ENCODE measurements at regions not wholly inside any gene's neighbourhood (a gene's known extent, or its start where the extent isn't known, plus 50 kb on each side); places are given as distances from the start of the nearest gene placed in this dataset.

GRCh38 chr6:155591741-155592140, 136.1 kb upstream of the NOX3 start:
- no peak overlapping the region for H2AFZ ChIP-seq
- Mint-ChIP-seq H3K4me1 (peaks cover under 1% of the 10 kb centered on the region; the same call in 2 of the 3 replicates), H3K9me3 (no peaks in the 10 kb centered on the region; the same call in 2 of the 3 replicates), H3K4me3 (no peak overlapping the region), H3K27me3 (ENCODE audit: insufficient read depth, low read depth, poor library complexity) (no peaks in the 10 kb centered on the region), H3K27ac (no peak overlapping the region), H3K36me3 (ENCODE audit: low read depth) (no peaks in the 10 kb centered on the region)
- no peaks in the 10 kb centered on the region for H3K36me3 ChIP-seq (ENCODE audit: insufficient read depth)
- no peak overlapping the region for H3K27ac ChIP-seq (ENCODE audit: low read depth)
- TF ChIP-seq NANOG (IDR thresholded peaks at IDR 0.05; ENCODE audit: borderline replicate concordance): no peak
- no peak for TF ChIP-seq POLR2AphosphoS5 (IDR thresholded peaks at IDR 0.05; ENCODE audit: low read depth)
- TF ChIP-seq ETS1 (IDR thresholded peaks at IDR 0.05): no peak
- no peak for TF ChIP-seq JUNB (IDR thresholded peaks at IDR 0.05; ENCODE audit: unreplicated experiment)
- TF ChIP-seq, protein P1, sequence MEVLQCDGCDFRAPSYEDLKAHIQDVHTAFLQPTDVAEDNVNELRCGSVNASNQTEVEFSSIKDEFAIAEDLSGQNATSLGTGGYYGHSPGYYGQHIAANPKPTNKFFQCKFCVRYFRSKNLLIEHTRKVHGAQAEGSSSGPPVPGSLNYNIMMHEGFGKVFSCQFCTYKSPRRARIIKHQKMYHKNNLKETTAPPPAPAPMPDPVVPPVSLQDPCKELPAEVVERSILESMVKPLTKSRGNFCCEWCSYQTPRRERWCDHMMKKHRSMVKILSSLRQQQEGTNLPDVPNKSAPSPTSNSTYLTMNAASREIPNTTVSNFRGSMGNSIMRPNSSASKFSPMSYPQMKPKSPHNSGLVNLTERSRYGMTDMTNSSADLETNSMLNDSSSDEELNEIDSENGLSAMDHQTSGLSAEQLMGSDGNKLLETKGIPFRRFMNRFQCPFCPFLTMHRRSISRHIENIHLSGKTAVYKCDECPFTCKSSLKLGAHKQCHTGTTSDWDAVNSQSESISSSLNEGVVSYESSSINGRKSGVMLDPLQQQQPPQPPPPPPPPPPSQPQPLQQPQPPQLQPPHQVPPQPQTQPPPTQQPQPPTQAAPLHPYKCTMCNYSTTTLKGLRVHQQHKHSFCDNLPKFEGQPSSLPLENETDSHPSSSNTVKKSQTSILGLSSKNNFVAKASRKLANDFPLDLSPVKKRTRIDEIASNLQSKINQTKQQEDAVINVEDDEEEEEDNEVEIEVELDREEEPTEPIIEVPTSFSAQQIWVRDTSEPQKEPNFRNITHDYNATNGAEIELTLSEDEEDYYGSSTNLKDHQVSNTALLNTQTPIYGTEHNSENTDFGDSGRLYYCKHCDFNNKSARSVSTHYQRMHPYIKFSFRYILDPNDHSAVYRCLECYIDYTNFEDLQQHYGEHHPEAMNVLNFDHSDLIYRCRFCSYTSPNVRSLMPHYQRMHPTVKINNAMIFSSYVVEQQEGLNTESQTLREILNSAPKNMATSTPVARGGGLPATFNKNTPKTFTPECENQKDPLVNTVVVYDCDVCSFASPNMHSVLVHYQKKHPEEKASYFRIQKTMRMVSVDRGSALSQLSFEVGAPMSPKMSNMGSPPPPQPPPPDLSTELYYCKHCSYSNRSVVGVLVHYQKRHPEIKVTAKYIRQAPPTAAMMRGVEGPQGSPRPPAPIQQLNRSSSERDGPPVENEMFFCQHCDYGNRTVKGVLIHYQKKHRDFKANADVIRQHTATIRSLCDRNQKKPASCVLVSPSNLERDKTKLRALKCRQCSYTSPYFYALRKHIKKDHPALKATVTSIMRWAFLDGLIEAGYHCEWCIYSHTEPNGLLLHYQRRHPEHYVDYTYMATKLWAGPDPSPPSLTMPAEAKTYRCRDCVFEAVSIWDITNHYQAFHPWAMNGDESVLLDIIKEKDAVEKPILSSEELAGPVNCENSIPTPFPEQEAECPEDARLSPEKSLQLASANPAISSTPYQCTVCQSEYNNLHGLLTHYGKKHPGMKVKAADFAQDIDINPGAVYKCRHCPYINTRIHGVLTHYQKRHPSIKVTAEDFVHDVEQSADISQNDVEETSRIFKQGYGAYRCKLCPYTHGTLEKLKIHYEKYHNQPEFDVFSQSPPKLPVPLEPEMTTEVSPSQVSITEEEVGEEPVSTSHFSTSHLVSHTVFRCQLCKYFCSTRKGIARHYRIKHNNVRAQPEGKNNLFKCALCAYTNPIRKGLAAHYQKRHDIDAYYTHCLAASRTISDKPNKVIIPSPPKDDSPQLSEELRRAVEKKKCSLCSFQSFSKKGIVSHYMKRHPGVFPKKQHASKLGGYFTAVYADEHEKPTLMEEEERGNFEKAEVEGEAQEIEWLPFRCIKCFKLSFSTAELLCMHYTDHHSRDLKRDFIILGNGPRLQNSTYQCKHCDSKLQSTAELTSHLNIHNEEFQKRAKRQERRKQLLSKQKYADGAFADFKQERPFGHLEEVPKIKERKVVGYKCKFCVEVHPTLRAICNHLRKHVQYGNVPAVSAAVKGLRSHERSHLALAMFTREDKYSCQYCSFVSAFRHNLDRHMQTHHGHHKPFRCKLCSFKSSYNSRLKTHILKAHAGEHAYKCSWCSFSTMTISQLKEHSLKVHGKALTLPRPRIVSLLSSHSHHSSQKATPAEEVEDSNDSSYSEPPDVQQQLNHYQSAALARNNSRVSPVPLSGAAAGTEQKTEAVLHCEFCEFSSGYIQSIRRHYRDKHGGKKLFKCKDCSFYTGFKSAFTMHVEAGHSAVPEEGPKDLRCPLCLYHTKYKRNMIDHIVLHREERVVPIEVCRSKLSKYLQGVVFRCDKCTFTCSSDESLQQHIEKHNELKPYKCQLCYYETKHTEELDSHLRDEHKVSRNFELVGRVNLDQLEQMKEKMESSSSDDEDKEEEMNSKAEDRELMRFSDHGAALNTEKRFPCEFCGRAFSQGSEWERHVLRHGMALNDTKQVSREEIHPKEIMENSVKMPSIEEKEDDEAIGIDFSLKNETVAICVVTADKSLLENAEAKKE (CRISPR knock-in tag; IDR thresholded peaks at IDR 0.05): no peak
- TF ChIP-seq, protein P2, sequence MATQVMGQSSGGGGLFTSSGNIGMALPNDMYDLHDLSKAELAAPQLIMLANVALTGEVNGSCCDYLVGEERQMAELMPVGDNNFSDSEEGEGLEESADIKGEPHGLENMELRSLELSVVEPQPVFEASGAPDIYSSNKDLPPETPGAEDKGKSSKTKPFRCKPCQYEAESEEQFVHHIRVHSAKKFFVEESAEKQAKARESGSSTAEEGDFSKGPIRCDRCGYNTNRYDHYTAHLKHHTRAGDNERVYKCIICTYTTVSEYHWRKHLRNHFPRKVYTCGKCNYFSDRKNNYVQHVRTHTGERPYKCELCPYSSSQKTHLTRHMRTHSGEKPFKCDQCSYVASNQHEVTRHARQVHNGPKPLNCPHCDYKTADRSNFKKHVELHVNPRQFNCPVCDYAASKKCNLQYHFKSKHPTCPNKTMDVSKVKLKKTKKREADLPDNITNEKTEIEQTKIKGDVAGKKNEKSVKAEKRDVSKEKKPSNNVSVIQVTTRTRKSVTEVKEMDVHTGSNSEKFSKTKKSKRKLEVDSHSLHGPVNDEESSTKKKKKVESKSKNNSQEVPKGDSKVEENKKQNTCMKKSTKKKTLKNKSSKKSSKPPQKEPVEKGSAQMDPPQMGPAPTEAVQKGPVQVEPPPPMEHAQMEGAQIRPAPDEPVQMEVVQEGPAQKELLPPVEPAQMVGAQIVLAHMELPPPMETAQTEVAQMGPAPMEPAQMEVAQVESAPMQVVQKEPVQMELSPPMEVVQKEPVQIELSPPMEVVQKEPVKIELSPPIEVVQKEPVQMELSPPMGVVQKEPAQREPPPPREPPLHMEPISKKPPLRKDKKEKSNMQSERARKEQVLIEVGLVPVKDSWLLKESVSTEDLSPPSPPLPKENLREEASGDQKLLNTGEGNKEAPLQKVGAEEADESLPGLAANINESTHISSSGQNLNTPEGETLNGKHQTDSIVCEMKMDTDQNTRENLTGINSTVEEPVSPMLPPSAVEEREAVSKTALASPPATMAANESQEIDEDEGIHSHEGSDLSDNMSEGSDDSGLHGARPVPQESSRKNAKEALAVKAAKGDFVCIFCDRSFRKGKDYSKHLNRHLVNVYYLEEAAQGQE (IDR thresholded peaks at IDR 0.05; ENCODE audit: unreplicated experiment): no peak
- TF ChIP-seq, protein P3, sequence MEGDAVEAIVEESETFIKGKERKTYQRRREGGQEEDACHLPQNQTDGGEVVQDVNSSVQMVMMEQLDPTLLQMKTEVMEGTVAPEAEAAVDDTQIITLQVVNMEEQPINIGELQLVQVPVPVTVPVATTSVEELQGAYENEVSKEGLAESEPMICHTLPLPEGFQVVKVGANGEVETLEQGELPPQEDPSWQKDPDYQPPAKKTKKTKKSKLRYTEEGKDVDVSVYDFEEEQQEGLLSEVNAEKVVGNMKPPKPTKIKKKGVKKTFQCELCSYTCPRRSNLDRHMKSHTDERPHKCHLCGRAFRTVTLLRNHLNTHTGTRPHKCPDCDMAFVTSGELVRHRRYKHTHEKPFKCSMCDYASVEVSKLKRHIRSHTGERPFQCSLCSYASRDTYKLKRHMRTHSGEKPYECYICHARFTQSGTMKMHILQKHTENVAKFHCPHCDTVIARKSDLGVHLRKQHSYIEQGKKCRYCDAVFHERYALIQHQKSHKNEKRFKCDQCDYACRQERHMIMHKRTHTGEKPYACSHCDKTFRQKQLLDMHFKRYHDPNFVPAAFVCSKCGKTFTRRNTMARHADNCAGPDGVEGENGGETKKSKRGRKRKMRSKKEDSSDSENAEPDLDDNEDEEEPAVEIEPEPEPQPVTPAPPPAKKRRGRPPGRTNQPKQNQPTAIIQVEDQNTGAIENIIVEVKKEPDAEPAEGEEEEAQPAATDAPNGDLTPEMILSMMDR (conservative IDR thresholded peaks at IDR 0.05; ENCODE audit: low read depth in 2 of 2): no peak
- TF ChIP-seq ZNF114 (CRISPR knock-in tag; IDR thresholded peaks at IDR 0.05): no peak
- TF ChIP-seq ZNF331 (CRISPR knock-in tag; IDR thresholded peaks at IDR 0.05; ENCODE audit: low read depth): no peak
- no peak for TF ChIP-seq STAT1 (IDR thresholded peaks at IDR 0.05; ENCODE audit: unreplicated experiment)
- TF ChIP-seq EZH2 (IDR thresholded peaks at IDR 0.05; ENCODE audit: low read depth, unreplicated experiment): no peak
- TF ChIP-seq EZH2phosphoT487 (IDR thresholded peaks at IDR 0.05; ENCODE audit: unreplicated experiment): no peak
- TF ChIP-seq CREB1 (CRISPR knock-in tag; IDR thresholded peaks at IDR 0.05; ENCODE audit: low read depth): no peak
- DNase-seq (ENCODE audit: low spot score) (no peak), ATAC-seq (no peak)
- H3K27me3 ChIP-seq (ENCODE audit: insufficient read depth): no peaks in the 10 kb centered on the region
- no peaks in the 10 kb centered on the region for H4K20me1 ChIP-seq (replicated peaks; ENCODE audit: insufficient read depth)
- H3K4me1 ChIP-seq (ENCODE audit: insufficient read depth): peaks cover under 1% of the 10 kb centered on the region; the same call in 1 of the 2 replicates
- peaks cover 4% of the 10 kb centered on the region; the same call in 1 of the 2 replicates for H3K9me2 ChIP-seq (ENCODE audit: insufficient read depth)
- no peaks in the 10 kb centered on the region for H3K79me2 ChIP-seq (replicated peaks; ENCODE audit: insufficient read depth)
- no peaks in the 10 kb centered on the region for H3F3A ChIP-seq (replicated peaks; ENCODE audit: low read depth)
- no peak overlapping the region for H3K4me3 ChIP-seq
- no peak overlapping the region for H3K4me2 ChIP-seq

All from GM23338 (cell line).